Stimulated activated CD8-positive, alpha-beta memory T cell treated with anti-CD3 and anti-CD28 coated beads, Interleukin-2, amount 100 ng/mL, for 48 hours (primary cell): ENCODE measurements at regions not wholly inside any gene's neighbourhood (a gene's known extent, or its start where the extent isn't known, plus 50 kb on each side); places are given as distances from the start of the nearest gene placed in this dataset.

Source experiments
- DNase-seq, 2 donors: peaks; one replicate each; pipeline ENCODE4 v3.0.0-alpha.2; 2020; ENCODE audit warnings: low read depth in 2 of 2

GRCh38 chr19:31560086-31561060 lies 211.1 kb upstream of the TSHZ3 start:
- DNase-seq, result no peak

GRCh38 chr19:31562966-31563612 lies 213.9 kb upstream of the TSHZ3 start:
- DNase-seq, result no peak

GRCh38 chr19:31567776-31568175 lies 218.5 kb upstream of the TSHZ3 start:
- no peak for DNase-seq

DNA sequence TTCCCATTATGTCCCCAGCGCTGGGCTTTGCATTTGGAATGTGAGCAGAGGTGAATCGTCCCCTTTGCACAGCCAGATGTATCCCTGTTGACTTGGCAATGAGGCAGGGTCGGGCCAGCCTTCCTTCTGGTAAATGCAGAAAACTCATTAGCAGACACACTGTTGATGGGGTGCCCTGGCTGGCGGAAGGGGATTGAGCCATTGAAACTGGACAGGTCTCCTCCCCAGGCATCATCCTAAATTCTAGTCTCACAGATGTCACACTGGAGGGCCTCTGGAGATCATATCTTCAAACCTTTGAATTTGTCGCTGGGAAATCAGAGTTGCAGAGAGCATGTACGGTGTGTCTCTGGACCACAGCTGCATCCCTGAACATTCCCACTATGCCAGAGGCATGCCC lies 219.5 kb upstream of the TSHZ3 start:
- no peak for DNase-seq

- DNase-seq, result no peak
These were observed 221.5 kb upstream of the TSHZ3 start for GRCh38 chr19:31570718-31571117.

GRCh38 chr19:31572102-31572975 lies 223.1 kb upstream of the TSHZ3 start:
- no peak for DNase-seq

GRCh38 chr19:31572976-31573298 lies 223.7 kb upstream of the TSHZ3 start:
- no peak for DNase-seq

GRCh38 chr19:31574251-31574973 lies 225.2 kb upstream of the TSHZ3 start:
- no peak for DNase-seq

GRCh38 chr19:31575846-31576335 lies 226.7 kb upstream of the TSHZ3 start:
- DNase-seq, result no peak

GRCh38 chr19:31578326-31578725 lies 229.1 kb upstream of the TSHZ3 start:
- DNase-seq, result no peak

GRCh38 chr19:31583148-31583547 lies 233.9 kb upstream of the TSHZ3 start:
- no peak for DNase-seq

GRCh38 chr19:31586282-31586681 lies 237.0 kb upstream of the TSHZ3 start:
- no peak for DNase-seq

GRCh38 chr19:31589109-31589508 lies 239.9 kb upstream of the TSHZ3 start:
- DNase-seq, result no peak

- DNase-seq, result no peak
These were observed 242.0 kb upstream of the TSHZ3 start for GRCh38 chr19:31591258-31591657.

DNA sequence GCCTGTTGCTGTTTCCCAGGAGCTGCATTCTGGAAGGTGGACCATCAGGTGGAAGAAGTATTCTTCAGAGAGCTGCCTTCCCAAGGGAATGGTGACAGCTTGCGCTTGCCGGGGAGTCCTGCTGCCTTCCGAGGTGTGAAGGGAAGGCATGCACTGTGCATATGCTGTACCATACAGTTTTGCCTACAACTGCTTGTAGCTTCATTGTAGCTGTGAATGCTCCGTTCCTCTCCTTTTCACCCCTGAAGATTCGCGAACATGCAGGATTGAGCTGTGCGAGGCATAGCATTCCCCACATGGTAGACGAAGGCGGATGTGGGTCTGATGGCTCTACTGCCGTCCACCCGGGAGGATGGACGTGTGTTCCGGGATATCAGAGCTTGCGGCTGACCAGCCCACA lies 243.2 kb upstream of the TSHZ3 start:
- no peak for DNase-seq

DNA sequence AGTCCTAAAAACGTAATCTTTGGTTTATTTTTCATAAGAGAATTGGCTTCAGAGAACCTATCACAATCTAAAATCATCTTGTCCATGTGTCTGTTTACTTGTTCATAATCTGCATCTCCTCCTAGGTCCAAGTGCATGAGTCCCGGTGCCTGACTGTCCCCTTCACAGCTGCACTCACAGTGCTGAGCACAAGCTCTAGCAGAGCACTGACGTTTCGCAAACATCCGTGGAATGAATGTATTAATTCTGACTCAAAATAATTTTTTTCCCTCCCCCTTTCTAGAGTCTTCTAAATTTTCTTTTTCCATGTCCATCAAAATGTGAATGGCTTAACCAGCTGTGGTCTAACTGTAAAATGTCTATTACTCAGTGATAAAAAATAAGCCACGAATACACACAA lies 245.5 kb upstream of the TSHZ3 start:
- DNase-seq, result no peak

DNA sequence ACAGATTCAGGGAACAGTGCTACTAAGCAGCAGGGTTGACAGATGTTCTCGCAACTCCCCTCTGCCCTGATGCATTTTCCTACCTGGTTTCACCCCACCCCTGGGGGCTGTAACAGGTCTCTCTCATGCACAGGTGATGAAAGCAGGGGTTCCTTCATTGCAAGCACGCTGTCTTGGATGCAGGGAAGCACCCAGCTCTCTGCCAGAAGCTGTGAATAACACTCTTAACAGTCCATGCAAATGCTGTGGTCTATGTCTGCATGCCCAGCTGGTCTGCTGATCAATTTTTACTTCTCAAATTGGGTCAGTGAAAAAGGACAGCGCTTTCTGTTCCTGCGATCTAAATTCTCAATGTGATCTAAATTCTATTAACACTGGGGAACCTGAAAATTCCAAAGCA lies 246.3 kb upstream of the TSHZ3 start:
- DNase-seq, result no peak

DNA sequence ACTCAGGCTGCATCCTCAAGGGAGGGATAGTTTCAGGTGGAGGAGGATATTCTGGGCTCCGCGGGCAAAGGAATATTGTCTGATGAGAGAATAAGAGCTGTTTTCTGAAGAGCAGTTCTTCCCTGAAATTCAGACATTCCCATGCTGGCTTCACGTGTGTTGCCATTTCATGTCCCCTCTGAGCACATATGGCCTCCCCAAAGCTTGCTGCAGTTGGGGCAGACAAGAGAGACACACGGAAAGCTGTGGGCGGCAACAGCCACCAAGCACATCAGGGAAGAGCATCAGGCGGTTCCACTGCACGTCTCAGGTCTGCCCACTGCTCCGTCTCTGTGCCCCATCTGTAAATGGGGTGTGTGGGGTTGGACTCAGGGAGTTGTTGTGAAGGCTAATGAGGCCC lies 247.5 kb upstream of the TSHZ3 start:
- DNase-seq, result no peak

GRCh38 chr19:31597616-31598015 lies 248.4 kb upstream of the TSHZ3 start:
- no peak for DNase-seq

- DNase-seq, result no peak
These were observed 249.5 kb upstream of the TSHZ3 start for GRCh38 chr19:31598730-31599238.

GRCh38 chr19:31600731-31601295 lies 251.6 kb upstream of the TSHZ3 start:
- DNase-seq, result no peak
